Right renal pelvis (tissue), 4 donors: ENCODE measurements at regions not wholly inside any gene's neighbourhood (a gene's known extent, or its start where the extent isn't known, plus 50 kb on each side); places are given as distances from the start of the nearest gene placed in this dataset.
"Not testable (repeated sequence)": the region's sequence is repeated elsewhere in the genome, so short reads cannot be mapped to it uniquely, and the experiment has no call there.

Experiments used
- DNase-seq, 4 donors: peaks; one replicate each; pipeline ENCODE4 v3.0.0-alpha.2; 2013; ENCODE audit warnings: low read depth in 4 of 4, low spot score in 3 of 4, missing footprints in 1 of 4

- no peak for DNase-seq
Observed at GRCh38 chr12:131464081-131464480, 246.8 kb upstream of the SFSWAP start.

GRCh38 chr12:131466306-131466705 is 244.6 kb upstream of the SFSWAP start:
- no peak for DNase-seq

- no peak for DNase-seq
Observed at GRCh38 chr12:131466932-131467331, 244.0 kb upstream of the SFSWAP start.

GRCh38 chr12:131468206-131468605 is 242.7 kb upstream of the SFSWAP start:
- no peak for DNase-seq

- not testable (repeated sequence) for DNase-seq
Observed at GRCh38 chr12:131469945-131470344, 240.9 kb upstream of the SFSWAP start.

- no peak for DNase-seq
Observed at GRCh38 chr12:131471271-131471905, 239.5 kb upstream of the SFSWAP start.

GRCh38 chr12:131471946-131472732 is 238.8 kb upstream of the SFSWAP start:
- DNase-seq = no peak

GRCh38 chr12:131473261-131473660 is 237.6 kb upstream of the SFSWAP start:
- DNase-seq = no peak

GRCh38 chr12:131473741-131474709 is 236.9 kb upstream of the SFSWAP start:
- no peak for DNase-seq

- not testable (repeated sequence) for DNase-seq
Observed at GRCh38 chr12:131475012-131475411, 235.9 kb upstream of the SFSWAP start.

- DNase-seq = no peak
Observed at GRCh38 chr12:131477613-131478012, 233.3 kb upstream of the SFSWAP start.

- no peak for DNase-seq
Observed at GRCh38 chr12:131478468-131478867, 232.4 kb upstream of the SFSWAP start.

- DNase-seq = no peak
Observed at GRCh38 chr12:131482199-131482598, 228.7 kb upstream of the SFSWAP start.

GRCh38 chr12:131482686-131483085 is 228.2 kb upstream of the SFSWAP start:
- DNase-seq = no peak

GRCh38 chr12:131486451-131487230 is 224.2 kb upstream of the SFSWAP start:
- DNase-seq = no peak

GRCh38 chr12:131487388-131488124 is 223.3 kb upstream of the SFSWAP start:
- no peak for DNase-seq

- no peak for DNase-seq
Observed at GRCh38 chr12:131489718-131490117, 221.2 kb upstream of the SFSWAP start.

GRCh38 chr12:131491155-131491554 is 219.7 kb upstream of the SFSWAP start:
- DNase-seq = no peak

- no peak for DNase-seq
Observed at GRCh38 chr12:131491916-131492490, 218.9 kb upstream of the SFSWAP start.
